ENCODE measurements at regions not wholly inside any gene's neighbourhood (a gene's known extent, or its start where the extent isn't known, plus 50 kb on each side); places are given as distances from the start of the nearest gene placed in this dataset.

GRCh38 chr20:12399110-12399836 lies 481.6 kb downstream of the BTBD3 start:
- no peaks in the 10 kb centered on the region for H3K9me3 ChIP-seq
- no peaks in the 10 kb centered on the region for H3K36me3 ChIP-seq
- intact Hi-C loops (cut with DNase I), result no loop called here
- H3K4me3 ChIP-seq, result no peak overlapping the region
- no peaks in the 10 kb centered on the region for H3K4me1 ChIP-seq
- no peak overlapping the region for H3K27ac ChIP-seq
- no peaks in the 10 kb centered on the region for H3K27me3 ChIP-seq
- no peak for DNase-seq
- 46 to 80% methylated on average over 4 of the region's 4 CpGs for WGBS, 2 donors
- TF ChIP-seq CTCF (IDR thresholded peaks at IDR 0.05) (no peak), POLR2A (IDR thresholded peaks at IDR 0.05) (no peak)

GRCh38 chr20:12404941-12405340 lies 487.2 kb downstream of the BTBD3 start:
- H3K36me3 ChIP-seq, result no peaks in the 10 kb centered on the region
- DNase-seq, result no peak
- intact Hi-C loops (cut with DNase I), result no loop called here
- H3K27me3 ChIP-seq, result no peaks in the 10 kb centered on the region
- peaks cover 0 to 32% (median 14%) of the 10 kb centered on the region in 3 donors for H3K9me3 ChIP-seq
- TF ChIP-seq CTCF (IDR thresholded peaks at IDR 0.05) (no peak), POLR2A (IDR thresholded peaks at IDR 0.05) (no peak)
- H3K27ac ChIP-seq, result no peak overlapping the region
- H3K4me3 ChIP-seq, result no peak overlapping the region
- no peaks in the 10 kb centered on the region for H3K4me1 ChIP-seq

GRCh38 chr20:12406978-12407377 lies 489.3 kb downstream of the BTBD3 start:
- TF ChIP-seq POLR2A (IDR thresholded peaks at IDR 0.05), result no peak
- TF ChIP-seq CTCF (IDR thresholded peaks at IDR 0.05), result no peak
- H3K4me3 ChIP-seq, result no peak overlapping the region
- no peaks in the 10 kb centered on the region for H3K27me3 ChIP-seq
- H3K27ac ChIP-seq, result no peak overlapping the region
- H3K9me3 ChIP-seq, result peaks cover 0 to 32% (median 14%) of the 10 kb centered on the region in 3 donors
- intact Hi-C loops (cut with DNase I), result no loop called here
- DNase-seq, result no peak
- no peaks in the 10 kb centered on the region for H3K36me3 ChIP-seq
- no peaks in the 10 kb centered on the region for H3K4me1 ChIP-seq

- WGBS, 2 donors, result 44 to 61% methylated on average over 3 of the region's 3 CpGs
- intact Hi-C loops (cut with DNase I), result no loop called here
- H3K27ac ChIP-seq, result no peak overlapping the region
- peaks cover 0 to 32% (median 14%) of the 10 kb centered on the region in 3 donors for H3K9me3 ChIP-seq
- H3K4me1 ChIP-seq, result peaks cover 0 to 8% (median 0%) of the 10 kb centered on the region in 3 donors
- no peak for TF ChIP-seq POLR2A (IDR thresholded peaks at IDR 0.05)
- no peak for TF ChIP-seq CTCF (IDR thresholded peaks at IDR 0.05)
- H3K36me3 ChIP-seq, result no peaks in the 10 kb centered on the region
- H3K27me3 ChIP-seq, result no peaks in the 10 kb centered on the region
- no peak overlapping the region for H3K4me3 ChIP-seq
- DNase-seq, result no peak
Measured at GRCh38 chr20:12409501-12409900, 491.8 kb downstream of the BTBD3 start.

- DNase-seq, result no peak
Measured at GRCh38 chr20:12410783-12411182, 493.1 kb downstream of the BTBD3 start.

More at GRCh38 chr20:12410783-12411182, 493.1 kb downstream of the BTBD3 start:
- Histone ChIP-seq H3K9me3 (peaks cover 0 to 32% (median 14%) of the 10 kb centered on the region in 3 donors), H3K4me3 (no peak overlapping the region), H3K27me3 (no peaks in the 10 kb centered on the region), H3K4me1 (peaks cover 0 to 19% (median 4%) of the 10 kb centered on the region in 3 donors), H3K36me3 (no peaks in the 10 kb centered on the region), H3K27ac (no peak overlapping the region)
- TF ChIP-seq POLR2A (IDR thresholded peaks at IDR 0.05) (no peak), CTCF (IDR thresholded peaks at IDR 0.05) (no peak)
- intact Hi-C loops (cut with DNase I), result no loop called here
